HFF-Myc (cell line): ENCODE measurements at regions not wholly inside any gene's neighbourhood (a gene's known extent, or its start where the extent isn't known, plus 50 kb on each side); places are given as distances from the start of the nearest gene placed in this dataset.
"Not testable (repeated sequence)": the region's sequence is repeated elsewhere in the genome, so short reads cannot be mapped to it uniquely, and the experiment has no call there.

Source experiments
- DNase-seq: peaks from one replicate; pipeline ENCODE4 v3.0.0-alpha.2; 2011; ENCODE audit warnings: low read depth; ENCODE audit errors: extremely low read depth
- H3K4me3 ChIP-seq: replicated peaks from 2 replicates; pipeline ENCODE4 v1.5.1; 2011; ENCODE audit warnings: low read depth, mild to moderate bottlenecking, control low read depth, low read length
- TF ChIP-seq, protein P1 (sequence below): IDR thresholded peaks from 2 replicates; pipeline ENCODE4 v1.5.1; 2012; ENCODE audit warnings: mild to moderate bottlenecking, low read depth, low read length, control low read depth; ENCODE audit errors: missing control alignments

DNA sequence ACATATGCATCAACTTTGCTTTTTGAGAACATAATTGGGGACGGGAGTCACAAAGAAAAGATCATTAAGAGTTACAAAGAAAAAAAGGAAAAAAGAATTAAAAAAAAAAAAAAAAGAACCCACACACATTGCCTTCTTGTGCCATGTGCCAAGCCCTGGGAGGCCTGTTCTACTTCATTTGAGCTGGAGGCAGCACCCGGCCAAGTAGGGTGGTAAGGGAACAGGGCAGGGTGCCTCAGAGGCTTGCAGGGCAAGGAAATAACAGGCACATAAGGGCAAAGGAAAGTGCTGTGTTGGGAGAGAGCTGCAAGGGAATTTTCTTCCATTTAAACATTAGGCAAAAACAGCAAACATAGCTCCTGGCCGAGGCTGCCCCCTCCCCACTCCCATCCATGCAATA is 418.0 kb downstream of the TMEM182 start:
- no peak for DNase-seq
- TF ChIP-seq, protein P1, sequence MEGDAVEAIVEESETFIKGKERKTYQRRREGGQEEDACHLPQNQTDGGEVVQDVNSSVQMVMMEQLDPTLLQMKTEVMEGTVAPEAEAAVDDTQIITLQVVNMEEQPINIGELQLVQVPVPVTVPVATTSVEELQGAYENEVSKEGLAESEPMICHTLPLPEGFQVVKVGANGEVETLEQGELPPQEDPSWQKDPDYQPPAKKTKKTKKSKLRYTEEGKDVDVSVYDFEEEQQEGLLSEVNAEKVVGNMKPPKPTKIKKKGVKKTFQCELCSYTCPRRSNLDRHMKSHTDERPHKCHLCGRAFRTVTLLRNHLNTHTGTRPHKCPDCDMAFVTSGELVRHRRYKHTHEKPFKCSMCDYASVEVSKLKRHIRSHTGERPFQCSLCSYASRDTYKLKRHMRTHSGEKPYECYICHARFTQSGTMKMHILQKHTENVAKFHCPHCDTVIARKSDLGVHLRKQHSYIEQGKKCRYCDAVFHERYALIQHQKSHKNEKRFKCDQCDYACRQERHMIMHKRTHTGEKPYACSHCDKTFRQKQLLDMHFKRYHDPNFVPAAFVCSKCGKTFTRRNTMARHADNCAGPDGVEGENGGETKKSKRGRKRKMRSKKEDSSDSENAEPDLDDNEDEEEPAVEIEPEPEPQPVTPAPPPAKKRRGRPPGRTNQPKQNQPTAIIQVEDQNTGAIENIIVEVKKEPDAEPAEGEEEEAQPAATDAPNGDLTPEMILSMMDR = no peak
- no peak overlapping the region for H3K4me3 ChIP-seq

DNA sequence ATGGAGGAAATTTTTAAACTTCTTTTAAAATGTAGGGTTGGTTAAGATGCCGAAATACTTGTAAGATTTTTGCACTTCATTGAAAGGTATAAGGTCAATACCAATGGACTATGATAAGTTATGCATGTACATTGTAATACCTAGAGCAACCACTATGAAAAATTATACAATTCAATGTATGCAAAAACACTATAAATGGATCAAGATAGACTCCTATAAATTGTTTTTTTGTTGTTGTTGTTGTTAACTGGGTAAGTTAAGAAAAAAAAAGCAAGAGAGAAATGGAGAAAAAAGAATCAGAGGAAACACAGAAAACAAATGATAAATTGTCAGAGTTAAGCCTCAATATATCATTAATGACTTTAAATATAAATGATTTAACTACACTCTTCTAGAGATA is 421.2 kb downstream of the TMEM182 start:
- no peak for DNase-seq
- H3K4me3 ChIP-seq = no peak overlapping the region
- TF ChIP-seq, protein P1 = no peak

DNA sequence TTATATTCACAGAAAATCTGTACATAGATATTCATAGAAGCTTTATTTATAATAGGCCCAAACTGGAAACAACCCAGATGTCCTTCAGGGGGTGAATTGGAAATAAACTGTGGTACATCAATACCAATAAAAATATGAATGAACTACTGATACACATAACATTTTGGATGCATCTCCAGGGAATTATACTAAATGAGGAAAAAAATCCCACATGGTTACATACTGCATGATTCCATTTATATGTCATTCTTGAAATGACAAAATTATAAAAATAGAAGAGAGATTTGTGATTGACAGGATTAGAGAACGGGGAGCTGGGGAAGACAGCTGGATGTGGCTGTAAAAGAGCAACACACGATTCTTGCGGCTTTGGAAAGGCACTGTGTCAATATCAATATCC is 435.0 kb downstream of the TMEM182 start:
- TF ChIP-seq, protein P1 = no peak
- DNase-seq = no peak
- H3K4me3 ChIP-seq = no peak overlapping the region

DNA sequence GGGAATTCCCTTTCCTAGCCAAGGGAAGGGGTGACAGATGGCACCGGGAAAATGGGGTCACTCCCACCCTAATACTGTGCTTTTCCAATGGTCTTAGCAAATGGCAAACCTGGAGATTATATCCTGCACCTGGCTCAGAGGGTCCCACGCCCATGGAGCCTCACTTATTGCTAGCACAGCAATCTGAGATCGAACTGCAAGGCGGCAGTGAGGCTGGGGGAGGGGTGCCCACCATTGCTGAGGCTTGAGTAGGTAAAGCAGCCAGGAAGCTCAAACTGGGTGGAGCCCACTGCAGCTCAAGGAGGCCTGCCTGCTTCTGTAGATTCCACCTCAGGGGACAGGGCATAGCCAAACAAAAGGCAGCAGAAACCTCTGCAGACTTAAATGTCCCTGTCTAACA is 438.9 kb downstream of the TMEM182 start:
- DNase-seq, H3K4me3 ChIP-seq: not testable (repeated sequence)

DNA sequence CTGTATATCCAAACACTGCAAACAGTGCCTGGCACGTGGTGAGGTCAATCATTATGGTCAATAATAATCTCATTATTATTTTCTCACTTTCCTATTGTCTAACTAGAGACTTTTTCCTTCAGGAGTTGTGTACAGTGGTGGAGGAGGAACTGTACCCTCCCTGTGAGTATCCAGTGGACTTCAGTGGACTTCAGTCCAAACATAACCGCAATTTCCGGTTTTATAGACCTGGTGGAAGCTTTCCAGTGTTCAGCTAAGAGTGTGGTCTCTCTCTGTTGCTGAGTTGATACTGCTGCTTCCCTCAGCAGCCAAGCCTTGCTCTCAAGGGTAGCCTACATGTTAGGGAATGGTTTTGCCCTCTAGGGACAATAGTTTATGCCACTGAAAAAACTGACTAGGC is 447.1 kb downstream of the TMEM182 start:
- DNase-seq = no peak
- TF ChIP-seq, protein P1 = no peak
- no peak overlapping the region for H3K4me3 ChIP-seq

DNA sequence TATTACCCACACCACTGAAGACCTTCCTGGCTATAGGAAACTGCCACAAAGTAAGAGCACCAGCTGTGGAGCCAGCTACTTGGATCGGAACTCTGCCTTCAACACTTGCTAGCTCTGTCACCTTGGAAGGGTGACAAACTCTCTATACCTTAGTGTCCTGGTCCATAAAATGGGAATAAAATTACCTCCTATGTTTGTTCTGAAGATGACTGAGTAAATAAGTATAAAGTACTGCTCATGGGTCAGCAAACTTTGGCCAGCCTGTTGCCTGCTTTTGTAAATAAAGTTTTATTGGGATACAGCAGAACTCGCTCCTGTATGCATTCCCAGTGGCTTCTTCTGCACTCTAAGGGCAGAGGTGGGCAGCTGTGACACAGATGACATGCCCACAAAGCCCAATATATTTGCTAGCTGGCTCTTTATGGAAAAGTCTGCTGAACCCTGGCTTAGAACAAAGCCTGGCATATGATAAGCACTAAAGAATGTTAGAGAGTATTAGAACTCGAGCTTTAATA is 451.3 kb downstream of the TMEM182 start:
- TF ChIP-seq, protein P1 = no peak
- no peak overlapping the region for H3K4me3 ChIP-seq
- no peak for DNase-seq

DNA sequence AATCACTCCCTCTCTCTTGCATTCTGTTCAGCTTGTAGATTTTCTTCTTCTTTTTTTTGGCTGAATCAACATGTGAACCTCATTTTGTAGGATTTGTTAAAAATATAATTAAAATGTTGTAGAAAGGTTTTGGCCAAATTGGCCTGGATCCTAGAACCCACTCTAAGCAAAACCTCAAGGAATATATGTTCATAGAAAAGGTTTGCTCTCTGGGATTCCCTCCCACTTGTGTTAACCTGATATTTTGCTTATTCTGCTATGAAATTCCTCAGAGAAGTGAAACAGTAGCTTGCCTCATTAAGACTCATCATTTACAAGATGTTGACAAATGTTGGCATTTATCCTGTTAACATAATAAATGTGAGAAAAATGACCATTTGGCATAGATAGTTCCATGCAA is 456.7 kb downstream of the TMEM182 start:
- H3K4me3 ChIP-seq = no peak overlapping the region
- TF ChIP-seq, protein P1 = no peak

More for the DNA sequence above, 456.7 kb downstream of the TMEM182 start:
- DNase-seq = no peak
